GM23338 (cell line): ENCODE measurements at regions not wholly inside any gene's neighbourhood (a gene's known extent, or its start where the extent isn't known, plus 50 kb on each side); places are given as distances from the start of the nearest gene placed in this dataset.
"Not testable (repeated sequence)": the region's sequence is repeated elsewhere in the genome, so short reads cannot be mapped to it uniquely, and the experiment has no call there.

Source experiments
- ATAC-seq: fragments of 200-7000 bp; cut with Tn5 transposase; 3 replicates; pipeline ENCODE4 v1.9.1; 2020
- DNase-seq: peaks from one replicate; pipeline ENCODE4 v3.0.0-alpha.2; 2015; ENCODE audit warnings: low spot score
- H2AFZ ChIP-seq: fragments of 200-600 bp; sonication (generic); 2 replicates; pipeline ENCODE4 v1.8.0; 2016; ENCODE audit warnings: antibody characterized with exemption, mild to moderate bottlenecking, moderate library complexity
- H3F3A ChIP-seq: fragments of 200-600 bp; sonication (generic); replicated peaks from 2 replicates; pipeline ENCODE4 v1.8.0; 2017; ENCODE audit warnings: antibody characterized with exemption, mixed run types, low read depth
- H3K27ac ChIP-seq: fragments of 200-600 bp; sonication (generic); 2 replicates; pipeline ENCODE4 v1.6.1; 2016; ENCODE audit warnings: low read depth
- H3K27me3 ChIP-seq: fragments of 200-600 bp; sonication (generic); 2 replicates; pipeline ENCODE4 v1.8.0; 2016; ENCODE audit warnings: mild to moderate bottlenecking, mixed run types, moderate library complexity; ENCODE audit not compliant: insufficient read depth
- H3K36me3 ChIP-seq: fragments of 200-600 bp; sonication (generic); 2 replicates; pipeline ENCODE4 v1.8.0; 2016; ENCODE audit warnings: mild to moderate bottlenecking; ENCODE audit not compliant: insufficient read depth
- H3K4me1 ChIP-seq: fragments of 200-600 bp; sonication (generic); 2 replicates; pipeline ENCODE4 v1.8.0; 2016; ENCODE audit warnings: mild to moderate bottlenecking, moderate library complexity; ENCODE audit not compliant: insufficient read depth
- H3K4me2 ChIP-seq: fragments of 200-600 bp; sonication (generic); 2 replicates; pipeline ENCODE4 v1.7.1; 2017; ENCODE audit warnings: mixed run types
- H3K4me3 ChIP-seq: fragments of 200-600 bp; sonication (generic); 2 replicates; pipeline ENCODE4 v1.6.1; 2016; ENCODE audit warnings: mixed run types
- H3K79me2 ChIP-seq: fragments of 200-600 bp; sonication (generic); replicated peaks from 2 replicates; pipeline ENCODE4 v1.8.0; 2017; ENCODE audit warnings: mild to moderate bottlenecking; ENCODE audit not compliant: insufficient read depth
- H3K9me2 ChIP-seq: fragments of 200-600 bp; sonication (generic); 2 replicates; pipeline ENCODE4 v1.8.0; 2017; ENCODE audit not compliant: insufficient read depth
- H4K20me1 ChIP-seq: fragments of 200-600 bp; sonication (generic); replicated peaks from 2 replicates; pipeline ENCODE4 v1.8.0; 2017; ENCODE audit warnings: mild to moderate bottlenecking; ENCODE audit not compliant: insufficient read depth
- H3K27ac Mint-ChIP-seq: 2 replicates; pipeline ENCODE4 v1.8.0; 2020; ENCODE audit warnings: inconsistent platforms, mild to moderate bottlenecking, moderate library complexity, mixed read lengths
- H3K27me3 Mint-ChIP-seq: 3 replicates; pipeline ENCODE4 v1.8.0; 2022; ENCODE audit warnings: low read depth, mild to moderate bottlenecking, moderate library complexity, mixed read lengths, inconsistent platforms; ENCODE audit not compliant: insufficient read depth, poor library complexity
- H3K36me3 Mint-ChIP-seq: 3 replicates; pipeline ENCODE4 v1.8.0; 2021; ENCODE audit warnings: low read depth, mild to moderate bottlenecking, inconsistent platforms, moderate library complexity, mixed read lengths
- H3K4me1 Mint-ChIP-seq: 3 replicates; pipeline ENCODE4 v1.8.0; 2020; ENCODE audit warnings: mild to moderate bottlenecking, inconsistent platforms, mixed read lengths
- H3K4me3 Mint-ChIP-seq: 3 replicates; pipeline ENCODE4 v1.8.0; 2021; ENCODE audit warnings: moderate library complexity, mild to moderate bottlenecking, inconsistent platforms, mixed read lengths
- H3K9me3 Mint-ChIP-seq: 3 replicates; pipeline ENCODE4 v1.8.0; 2020; ENCODE audit warnings: moderate library complexity, mild to moderate bottlenecking, inconsistent platforms, mixed read lengths
- CREB1 ChIP-seq: fragments of 250-450 bp; sonication (Bioruptor Pico); IDR thresholded peaks from 2 replicates; pipeline ENCODE4 v1.5.0; 2020; ENCODE audit warnings: low read depth, mild to moderate bottlenecking, moderate library complexity
- EZH2 ChIP-seq: fragments of 200-600 bp; sonication (generic); IDR thresholded peaks from one replicate; pipeline ENCODE4 v1.8.0; 2017; ENCODE audit warnings: antibody characterized with exemption, mild to moderate bottlenecking, low read depth; ENCODE audit not compliant: unreplicated experiment
- EZH2phosphoT487 ChIP-seq: fragments of 200-600 bp; sonication (generic); IDR thresholded peaks from one replicate; pipeline ENCODE4 v1.8.1; 2018; ENCODE audit warnings: antibody characterized with exemption; ENCODE audit not compliant: unreplicated experiment
- POLR2AphosphoS5 ChIP-seq: IDR thresholded peaks from 2 replicates; pipeline ENCODE4 v1.6.1; 2016; ENCODE audit warnings: antibody characterized with exemption, low read depth
- REST ChIP-seq: IDR thresholded peaks from one replicate; pipeline ENCODE4 v1.6.1; 2018; ENCODE audit warnings: antibody characterized with exemption; ENCODE audit not compliant: unreplicated experiment
- STAT1 ChIP-seq: IDR thresholded peaks from one replicate; pipeline ENCODE4 v1.6.1; 2016; ENCODE audit warnings: antibody characterized with exemption; ENCODE audit not compliant: unreplicated experiment
- ZNF331 ChIP-seq: fragments of 250-450 bp; sonication (Bioruptor Pico); IDR thresholded peaks from 2 replicates; pipeline ENCODE4 v1.5.0; 2020; ENCODE audit warnings: low read depth, mild to moderate bottlenecking, moderate library complexity

GRCh38 chr10:9126728-9127127 lies 1072.2 kb downstream of the GATA3 start:
- Histone ChIP-seq H3K4me3 (no peak overlapping the region), H3F3A (no peaks in the 10 kb centered on the region), H3K4me2 (no peak overlapping the region), H3K27me3 (no peaks in the 10 kb centered on the region), H3K36me3 (no peaks in the 10 kb centered on the region), H3K27ac (no peak overlapping the region), H3K79me2 (no peaks in the 10 kb centered on the region), H4K20me1 (no peaks in the 10 kb centered on the region), H3K9me2 (no peaks in the 10 kb centered on the region), H2AFZ (no peak overlapping the region), H3K4me1 (no peaks in the 10 kb centered on the region)
- ATAC-seq (no peak), DNase-seq (no peak)
- no peaks in the 10 kb centered on the region for H3K4me1 Mint-ChIP-seq
- TF ChIP-seq ZNF331 (CRISPR knock-in tag) (no peak), EZH2phosphoT487 (no peak), POLR2AphosphoS5 (no peak), EZH2 (no peak), CREB1 (CRISPR knock-in tag) (no peak), REST (no peak)
- H3K36me3 Mint-ChIP-seq, result no peaks in the 10 kb centered on the region
- no peak overlapping the region for H3K27ac Mint-ChIP-seq
- H3K4me3 Mint-ChIP-seq, result no peak overlapping the region
- H3K9me3 Mint-ChIP-seq, result no peaks in the 10 kb centered on the region
- H3K27me3 Mint-ChIP-seq, result no peaks in the 10 kb centered on the region

DNA sequence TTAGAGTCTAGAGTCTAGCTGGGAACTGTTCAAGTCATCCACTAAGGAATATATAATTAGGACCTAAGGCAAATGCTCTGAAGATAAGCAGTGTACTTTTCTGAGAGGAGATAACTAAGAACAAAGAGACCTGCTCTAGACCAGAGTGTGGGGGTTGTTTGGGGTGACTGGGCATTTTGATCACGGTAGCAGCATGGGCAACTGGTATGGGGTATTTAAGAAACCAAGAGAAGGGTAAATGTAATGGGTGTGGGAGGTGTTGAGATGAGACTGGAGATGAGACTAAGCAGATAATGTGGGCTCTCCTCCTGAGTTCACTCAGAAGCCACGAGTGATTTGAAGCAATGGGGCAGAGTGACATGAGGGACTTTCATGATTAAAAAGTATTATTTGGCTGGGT lies 1082.9 kb downstream of the GATA3 start:
- H3K27me3 ChIP-seq, result no peaks in the 10 kb centered on the region
- no peaks in the 10 kb centered on the region for H3K9me3 Mint-ChIP-seq
- no peak overlapping the region for H3K27ac ChIP-seq
- ATAC-seq (no peak), DNase-seq (no peak)
- no peaks in the 10 kb centered on the region for H3K36me3 Mint-ChIP-seq
- H4K20me1 ChIP-seq, result no peaks in the 10 kb centered on the region
- H3K4me1 ChIP-seq, result no peaks in the 10 kb centered on the region
- no peaks in the 10 kb centered on the region for H3K27me3 Mint-ChIP-seq
- H2AFZ ChIP-seq, result no peak overlapping the region
- H3K9me2 ChIP-seq, result no peaks in the 10 kb centered on the region
- H3K36me3 ChIP-seq, result no peaks in the 10 kb centered on the region
- no peaks in the 10 kb centered on the region for H3K4me1 Mint-ChIP-seq
- TF ChIP-seq EZH2 (no peak), STAT1 (no peak), CREB1 (CRISPR knock-in tag) (no peak)
- no peak overlapping the region for H3K4me3 Mint-ChIP-seq
- H3K4me2 ChIP-seq, result no peak overlapping the region
- no peak overlapping the region for H3K27ac Mint-ChIP-seq
- no peaks in the 10 kb centered on the region for H3F3A ChIP-seq
- no peak overlapping the region for H3K4me3 ChIP-seq
- H3K79me2 ChIP-seq, result no peaks in the 10 kb centered on the region

DNA sequence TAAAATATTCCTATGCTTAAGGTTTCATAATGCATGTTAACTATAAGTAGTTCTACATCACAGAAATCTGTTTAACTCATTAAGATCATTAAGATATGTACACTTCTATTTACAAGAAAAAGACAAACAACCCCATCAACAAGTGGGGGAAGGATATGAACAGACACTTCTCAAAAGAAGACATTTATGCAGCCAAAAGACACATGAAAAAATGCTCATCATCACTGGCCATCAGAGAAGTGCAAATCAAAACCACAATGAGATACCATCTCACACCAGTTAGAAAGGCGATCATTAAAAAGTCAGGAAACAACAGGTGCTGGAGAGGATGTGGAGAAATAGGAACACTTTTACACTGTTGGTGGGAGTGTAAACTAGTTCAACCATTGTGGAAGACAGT lies 1084.3 kb downstream of the GATA3 start:
- not testable (repeated sequence) for H3K4me3 Mint-ChIP-seq, H3K4me1 Mint-ChIP-seq, H3K27ac Mint-ChIP-seq, H4K20me1 ChIP-seq, H3K27me3 Mint-ChIP-seq, ATAC-seq, H2AFZ ChIP-seq, H3K27ac ChIP-seq, H3K9me3 Mint-ChIP-seq, H3K36me3 Mint-ChIP-seq, H3K27me3 ChIP-seq, H3F3A ChIP-seq, H3K79me2 ChIP-seq, H3K4me2 ChIP-seq, H3K4me1 ChIP-seq, H3K36me3 ChIP-seq, DNase-seq, H3K9me2 ChIP-seq, H3K4me3 ChIP-seq
